Ovary (tissue), 7 donors: ENCODE measurements at regions not wholly inside any gene's neighbourhood (a gene's known extent, or its start where the extent isn't known, plus 50 kb on each side); places are given as distances from the start of the nearest gene placed in this dataset.
"Not testable (repeated sequence)": the region's sequence is repeated elsewhere in the genome, so short reads cannot be mapped to it uniquely, and the experiment has no call there.

Experiments
- DNase-seq, 5 donors: peaks; one replicate each; pipeline ENCODE4 v3.0.0-alpha.2; 2019 to 2020
- H3K27ac ChIP-seq, 2 donors: fragments of 200-600 bp; one replicate each; pipeline versions ENCODE4 v1.5.1 to v1.8.0; 2019 to 2022
- H3K27me3 ChIP-seq: fragments of 200-600 bp; one replicate; pipeline ENCODE4 v1.8.0; 2022
- H3K36me3 ChIP-seq: fragments of 200-600 bp; sonication (generic); one replicate; pipeline ENCODE4 v1.5.1; 2019
- H3K4me1 ChIP-seq: one replicate; pipeline ENCODE4 v1.8.1; 2013; ENCODE audit warnings: mild to moderate bottlenecking, moderate library complexity; ENCODE audit not compliant: insufficient read depth
- H3K4me3 ChIP-seq: fragments of 200-600 bp; sonication (generic); one replicate; pipeline ENCODE4 v1.5.1; 2017
- H3K9me3 ChIP-seq, 2 donors: fragments of 200-600 bp in 1 of 2; sonication (generic) in 1 of 2; one replicate each; pipeline versions ENCODE4 v1.5.1 to v1.8.1; 2013 to 2019; ENCODE audit warnings: mild to moderate bottlenecking in 1 of 2, moderate library complexity in 1 of 2
- CTCF ChIP-seq, 3 donors: fragments of 450-650 bp in 2 of 3; fragments of 200-600 bp in 1 of 3; IDR thresholded peaks; one replicate each; pipeline versions ENCODE4 v1.5.1 to v1.8.0; 2016 to 2022; ENCODE audit warnings: antibody characterized with exemption in 3 of 3, mild to moderate bottlenecking in 1 of 3
- EP300 ChIP-seq: sonication (generic); formaldehyde crosslinking; IDR thresholded peaks from one replicate; pipeline ENCODE4 v1.6.1; 2017; ENCODE audit warnings: antibody characterized with exemption
- POLR2A ChIP-seq: fragments of 450-650 bp; IDR thresholded peaks from one replicate; pipeline ENCODE4 v1.6.1; 2017; ENCODE audit warnings: antibody characterized with exemption, mild to moderate bottlenecking, moderate library complexity
- WGBS, 3 donors: extraction: QIAGEN DNeasy Blood & Tissue Kit in 1 of 3; methylation state at CpG; one replicate each; pipeline versions ENCODE4 v1.1.5 to v1.1.7; 2013 to 2017; 5-methylcytosine and 5-hydroxymethylcytosine counted together
- intact Hi-C, 4 donors: fragments of 100-400 bp; cut with DNase I; formaldehyde crosslinking; loops; one replicate each; pipeline versions ENCODE4 v1.11.0 to v1.15.1; 2022 to 2023
- donor health status: DM: no; HTN: no; CAD: no; lungs with moderate emphysema.
- donor health status: DM: no; HTN: no; CAD: no.
- donor health status: Bipolar disorder and iron deficiency.
- donor health status: DM: no; HTN: no; CAD: no.
- donor health status: DM: yes; HTN: yes; CAD: no.

GRCh38 chr14:104419865-104420505, 159.6 kb upstream of the C14orf180 start:
- intact Hi-C loops: no loop called here
- Histone ChIP-seq H3K27me3 (no peaks in the 10 kb centered on the region), H3K4me3 (no peak overlapping the region), H3K9me3 (no peaks in the 10 kb centered on the region), H3K36me3 (no peaks in the 10 kb centered on the region), H3K27ac (no peak overlapping the region), H3K4me1 (peaks cover 9% of the 10 kb centered on the region)
- DNase-seq: no peak
- TF ChIP-seq EP300 (no peak), CTCF (IDR thresholded peaks at IDR 0.05) (no peak), POLR2A (no peak)
- WGBS, 3 donors: 16 to 38% (median 29%) methylated on average over 6 of the region's 6 CpGs

GRCh38 chr14:104420523-104420922, 159.0 kb upstream of the C14orf180 start:
- not testable (repeated sequence) for H3K4me3 ChIP-seq, H3K27me3 ChIP-seq
- WGBS, 3 donors: 81 to 87% (median 87%) methylated on average over 3 of the region's 3 CpGs

GRCh38 chr14:104420990-104421389, 158.6 kb upstream of the C14orf180 start:
- Histone ChIP-seq H3K4me1 (peaks cover 12% of the 10 kb centered on the region), H3K9me3 (no peaks in the 10 kb centered on the region), H3K36me3 (no peaks in the 10 kb centered on the region), H3K27ac (no peak overlapping the region), H3K27me3 (no peaks in the 10 kb centered on the region), H3K4me3 (no peak overlapping the region)
- intact Hi-C loops: no loop called here
- 88 to 96% (median 89%) methylated on average over 13 of the region's 13 CpGs for WGBS, 3 donors
- TF ChIP-seq CTCF (IDR thresholded peaks at IDR 0.05) (no peak), EP300 (no peak), POLR2A (no peak)
- DNase-seq: no peak

More at GRCh38 chr14:104420523-104420922, 159.0 kb upstream of the C14orf180 start:
- H3K36me3 ChIP-seq, H3K9me3 ChIP-seq, H3K27ac ChIP-seq, DNase-seq, intact Hi-C loops: not testable (repeated sequence)
- H3K4me1 ChIP-seq: peaks cover 12% of the 10 kb centered on the region

- H3K4me1 ChIP-seq: peaks cover 12% of the 10 kb centered on the region
- H3K27me3 ChIP-seq: no peaks in the 10 kb centered on the region
- intact Hi-C loops: no loop called here
- TF ChIP-seq POLR2A (no peak), EP300 (no peak), CTCF (IDR thresholded peaks at IDR 0.05) (no peak)
- no peak overlapping the region for H3K4me3 ChIP-seq
- DNase-seq: no peak
- H3K27ac ChIP-seq: no peak overlapping the region
- H3K9me3 ChIP-seq: no peaks in the 10 kb centered on the region
- H3K36me3 ChIP-seq: no peaks in the 10 kb centered on the region
- 91 to 96% (median 96%) methylated on average over 4 of the region's 4 CpGs for whole genome bisulfite sequencing, 3 donors
Observed at GRCh38 chr14:104421401-104421821, 158.2 kb upstream of the C14orf180 start.
